Inflammatory macrophage treated with lipopolysaccharide for 4 hours (primary cell): ENCODE measurements at regions not wholly inside any gene's neighbourhood (a gene's known extent, or its start where the extent isn't known, plus 50 kb on each side); places are given as distances from the start of the nearest gene placed in this dataset.
"Not testable (repeated sequence)": the region's sequence is repeated elsewhere in the genome, so short reads cannot be mapped to it uniquely, and the experiment has no call there.

Experiments used
- DNase-seq: peaks from one replicate; pipeline ENCODE4 v3.0.0-alpha.2; 2020

DNA sequence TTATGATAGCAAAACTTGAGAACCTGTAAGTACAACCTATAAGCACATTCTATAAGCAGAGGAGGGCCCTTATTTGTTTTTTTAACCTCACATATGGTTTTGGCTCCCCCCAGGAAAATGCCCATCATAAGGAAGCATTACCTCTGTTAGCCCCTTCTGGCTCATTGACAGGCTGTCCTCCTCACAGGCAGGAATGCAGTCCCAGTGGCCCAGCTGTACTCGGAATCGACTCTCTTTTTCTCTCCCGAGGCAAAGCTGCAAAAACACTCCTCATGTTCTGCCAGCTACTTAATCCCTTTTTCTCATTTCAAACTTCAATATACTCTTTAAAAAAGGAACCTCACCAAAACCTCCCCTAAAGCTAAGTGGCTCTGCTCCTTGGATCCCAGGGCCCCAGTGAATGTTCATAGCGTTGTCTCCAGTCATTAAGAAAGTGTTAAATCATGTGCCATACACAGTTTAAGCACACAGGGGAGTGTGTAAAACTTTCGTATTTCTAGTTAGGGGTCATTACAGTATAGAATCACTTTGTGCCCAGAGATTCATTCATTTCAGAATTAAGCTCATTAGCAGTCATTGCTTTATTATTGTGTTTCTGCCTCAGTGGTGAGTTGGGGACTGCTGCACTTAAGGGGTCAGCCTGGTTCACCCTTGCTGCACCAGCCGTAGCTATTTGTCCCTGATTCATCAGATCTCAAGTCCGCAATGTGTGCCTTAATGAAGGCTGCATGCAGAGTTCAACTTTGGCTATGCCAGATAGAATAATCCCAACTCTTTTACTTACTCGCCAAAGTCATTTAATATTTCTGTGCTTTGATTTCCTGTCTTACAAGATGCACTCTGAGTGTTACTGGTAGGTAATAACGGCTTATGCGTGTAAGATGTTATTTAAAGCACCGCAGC, 57.6 kb downstream of the JRKL start:
- DNase-seq, result no peak

DNA sequence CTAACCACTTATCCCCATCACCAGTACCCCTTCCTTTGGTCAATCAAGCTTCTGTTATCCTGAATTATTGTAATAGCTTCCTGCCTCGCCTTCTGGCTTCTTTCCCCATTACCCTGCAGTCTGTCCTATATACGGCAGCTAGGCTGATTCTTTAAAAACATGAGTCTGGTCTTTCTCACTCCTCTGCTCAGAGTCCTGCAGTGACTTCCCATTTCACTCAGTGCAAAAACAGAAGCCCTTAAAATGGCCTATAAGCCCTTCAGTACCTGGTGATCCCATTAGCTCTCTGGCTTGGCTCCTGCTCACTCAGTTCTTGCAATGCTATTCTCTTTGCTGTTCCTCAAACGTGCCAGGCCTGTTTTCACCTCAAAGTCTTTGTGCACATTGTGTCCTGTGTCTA, 58.4 kb downstream of the JRKL start:
- no peak for DNase-seq

DNA sequence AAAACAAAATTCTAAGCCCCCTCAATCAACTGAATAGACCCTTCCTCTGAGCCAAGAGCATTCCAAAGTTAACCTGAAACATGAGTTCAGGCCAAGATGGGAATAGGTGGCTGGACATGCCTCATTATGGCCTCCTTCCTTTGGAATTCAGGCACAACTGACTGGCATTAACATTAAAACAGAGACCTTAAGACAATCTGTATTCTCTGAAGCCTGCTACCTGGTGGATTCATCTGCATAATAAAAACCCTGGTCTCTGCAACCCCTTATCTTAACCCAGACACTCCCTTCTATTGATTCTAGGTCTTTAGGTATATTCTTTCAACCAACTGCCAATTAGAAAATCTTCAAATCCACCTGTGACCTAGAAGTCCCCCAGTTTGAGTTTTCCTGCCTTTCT, 66.3 kb downstream of the JRKL start:
- DNase-seq, result no peak

DNA sequence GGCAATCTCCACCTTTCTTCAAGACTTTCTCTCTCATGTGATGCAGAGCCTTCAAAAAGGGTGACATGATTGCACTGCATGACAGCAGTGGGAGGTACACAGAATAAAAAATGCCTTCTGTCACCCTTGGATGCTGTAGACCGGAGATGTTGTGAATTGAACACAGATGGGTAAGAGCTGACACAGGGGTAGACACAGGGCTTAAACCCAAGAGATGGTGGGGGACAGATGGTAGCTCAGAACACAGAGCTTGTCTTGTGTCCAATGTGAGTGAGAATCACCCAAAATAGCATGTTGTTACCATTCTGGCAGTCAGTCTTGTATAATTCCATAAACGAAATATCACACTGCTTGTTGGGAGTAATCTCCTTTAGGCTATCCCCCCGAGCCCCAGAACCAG, 69.9 kb downstream of the JRKL start:
- DNase-seq, result no peak

DNA sequence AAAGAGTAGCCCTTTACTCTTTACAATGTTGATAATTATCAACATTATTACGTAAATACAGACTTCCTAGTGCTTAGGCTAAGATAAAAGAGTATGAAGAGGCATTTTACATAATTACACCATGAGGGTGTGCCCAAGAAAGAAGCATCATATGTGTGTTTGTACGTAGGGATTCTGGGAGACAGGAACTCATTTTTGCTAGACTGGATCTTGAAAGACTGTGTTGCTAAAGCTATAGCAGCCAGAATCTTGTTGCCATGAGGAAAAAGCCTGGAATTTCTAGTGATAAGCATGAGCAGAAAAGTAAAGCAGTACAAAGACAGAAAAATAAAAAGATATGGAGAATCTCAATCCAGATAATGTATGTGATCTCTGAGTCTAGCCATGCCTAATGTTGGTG, 72.1 kb downstream of the JRKL start:
- DNase-seq, result no peak

DNA sequence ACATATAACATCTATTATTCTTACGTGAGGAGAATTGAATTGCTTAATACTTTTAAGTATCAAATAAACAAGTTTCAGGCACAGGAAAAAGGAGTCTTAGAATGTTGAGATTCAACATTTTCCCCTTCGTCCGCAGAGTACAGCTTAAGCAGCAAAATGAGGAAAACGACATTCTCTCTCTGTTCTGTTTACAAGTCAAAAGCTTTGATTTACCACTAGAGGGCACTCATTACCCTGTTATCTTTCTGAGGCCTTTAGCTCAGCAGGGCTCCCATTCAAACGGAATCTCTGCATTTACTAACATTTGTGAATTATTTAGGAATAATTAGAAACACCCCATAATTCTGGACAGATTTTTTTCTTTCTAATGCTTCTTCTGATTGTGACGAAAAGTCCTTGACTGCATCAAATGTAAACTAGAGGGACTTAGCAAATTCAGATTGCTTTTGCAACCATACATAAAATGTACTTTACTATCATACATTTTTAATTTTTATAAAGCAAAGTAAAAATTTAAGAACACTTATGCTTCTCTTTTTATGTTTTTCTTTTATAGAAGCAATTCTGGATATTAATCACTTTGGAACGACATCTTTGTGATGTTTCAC, 75.0 kb downstream of the JRKL start:
- peak; percentile 64 for DNase-seq

DNA sequence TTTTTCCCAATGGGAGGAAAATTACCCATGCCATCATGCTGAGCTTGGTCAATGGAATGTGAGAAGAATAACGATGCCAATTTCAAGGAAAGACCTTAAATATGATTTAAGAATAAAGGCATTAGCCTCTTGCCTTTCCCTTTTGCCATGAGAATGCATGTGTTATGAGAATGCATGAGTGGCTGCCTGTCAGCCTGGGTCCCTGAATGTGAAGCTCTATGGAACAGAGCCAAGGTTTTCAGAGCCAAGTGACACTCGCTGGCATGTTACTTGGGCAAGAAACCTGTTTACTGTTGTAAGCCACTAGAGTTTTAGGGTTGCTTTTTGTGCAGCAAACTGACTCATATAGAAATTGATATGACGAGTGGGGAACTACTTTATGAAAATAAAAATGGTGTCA, 75.7 kb downstream of the JRKL start:
- DNase-seq, result no peak

DNA sequence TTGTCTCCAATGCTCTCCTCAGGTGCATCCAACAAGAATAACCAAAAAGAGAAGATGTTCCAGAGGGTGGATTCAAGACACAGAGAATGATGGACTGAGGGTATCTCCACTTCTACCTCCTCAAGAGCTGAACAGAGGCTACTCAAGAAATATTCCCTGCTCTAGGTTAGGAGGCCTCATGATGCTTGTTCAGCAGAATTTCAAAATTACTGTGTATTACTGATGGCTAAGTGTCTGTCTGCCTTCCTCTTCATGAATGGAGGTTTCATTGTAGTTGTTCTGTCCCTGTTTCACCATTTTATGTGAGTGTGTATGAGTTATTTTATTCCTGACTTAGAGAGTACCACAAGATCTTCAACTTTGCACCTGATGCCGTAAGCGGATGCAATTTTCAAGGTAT, 76.8 kb downstream of the JRKL start:
- no peak for DNase-seq

DNA sequence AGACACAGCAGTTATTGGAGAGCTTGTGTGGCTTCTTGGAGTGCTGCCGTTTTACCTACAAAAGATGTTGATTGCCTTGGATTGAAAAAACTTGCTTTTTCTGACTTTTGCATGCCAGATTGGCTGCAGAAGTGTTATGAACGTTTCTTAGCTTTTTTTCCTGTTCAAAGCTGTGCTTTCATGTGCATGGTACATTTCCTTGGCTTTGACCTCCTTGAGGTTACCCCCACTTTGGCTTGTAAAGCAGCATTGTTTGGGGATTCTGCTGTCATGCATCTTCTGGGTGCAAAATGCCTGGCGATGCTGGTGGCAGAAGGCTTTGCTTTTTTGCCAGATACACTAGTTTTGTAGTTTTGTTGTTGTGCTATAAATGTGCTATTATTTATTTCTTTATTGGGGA, 80.0 kb downstream of the JRKL start:
- no peak for DNase-seq

DNA sequence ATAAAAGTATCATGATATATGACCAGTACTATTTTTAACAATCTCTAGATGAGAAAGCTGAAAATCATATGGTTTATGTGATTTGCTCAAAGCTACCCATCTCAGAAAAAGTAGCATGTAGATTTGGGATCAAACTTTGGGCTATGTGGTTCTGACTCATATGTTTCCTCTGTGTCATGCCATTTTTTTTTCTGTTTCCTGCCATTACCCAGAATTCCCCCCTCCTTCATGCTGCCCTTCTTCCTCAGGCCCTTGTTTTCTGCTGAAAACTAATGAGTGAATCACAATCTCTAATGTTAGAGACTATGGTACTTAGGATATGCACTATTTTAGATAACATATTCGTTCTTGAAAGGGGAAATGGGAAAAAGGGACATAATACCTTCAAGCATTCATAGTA, 80.7 kb downstream of the JRKL start:
- no peak for DNase-seq

DNA sequence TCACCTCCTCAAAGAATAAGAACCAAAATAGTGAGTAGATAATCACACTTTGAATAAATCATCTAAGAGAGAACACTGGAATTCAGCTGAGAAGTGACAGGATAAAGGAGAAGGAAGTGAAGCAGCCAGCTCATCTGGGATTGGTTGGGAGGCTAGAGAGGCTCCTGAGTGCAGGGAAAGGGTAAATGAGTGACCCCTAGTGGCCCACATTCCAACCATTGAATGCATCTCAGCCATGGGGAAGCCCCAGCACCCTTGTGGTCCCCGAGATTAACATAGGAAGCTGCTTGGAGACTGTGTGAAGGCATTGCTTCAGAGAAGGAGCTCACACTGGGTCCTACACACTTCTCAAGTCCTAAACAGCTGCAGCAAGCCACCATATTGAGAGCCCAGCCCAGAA, 82.3 kb downstream of the JRKL start:
- no peak for DNase-seq

DNA sequence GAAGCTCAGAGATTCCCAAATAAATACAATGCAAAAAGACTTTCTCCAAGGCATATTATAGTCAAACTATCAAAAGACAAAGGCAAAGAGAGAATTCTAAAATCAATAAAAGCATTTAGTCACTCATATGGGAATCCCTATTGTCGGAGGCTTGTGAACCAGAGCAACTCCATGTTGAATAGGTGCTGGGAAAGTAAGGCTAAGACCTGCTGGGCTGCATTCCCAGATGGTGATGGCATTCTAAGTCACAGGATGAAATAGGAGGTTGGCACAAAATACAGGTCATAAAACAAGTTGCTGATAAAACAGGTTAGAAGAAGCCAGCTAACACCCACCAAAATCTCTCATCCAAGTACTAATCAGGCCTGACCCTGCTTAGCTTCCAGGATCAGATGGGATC, 84.5 kb downstream of the JRKL start:
- DNase-seq, result no peak

DNA sequence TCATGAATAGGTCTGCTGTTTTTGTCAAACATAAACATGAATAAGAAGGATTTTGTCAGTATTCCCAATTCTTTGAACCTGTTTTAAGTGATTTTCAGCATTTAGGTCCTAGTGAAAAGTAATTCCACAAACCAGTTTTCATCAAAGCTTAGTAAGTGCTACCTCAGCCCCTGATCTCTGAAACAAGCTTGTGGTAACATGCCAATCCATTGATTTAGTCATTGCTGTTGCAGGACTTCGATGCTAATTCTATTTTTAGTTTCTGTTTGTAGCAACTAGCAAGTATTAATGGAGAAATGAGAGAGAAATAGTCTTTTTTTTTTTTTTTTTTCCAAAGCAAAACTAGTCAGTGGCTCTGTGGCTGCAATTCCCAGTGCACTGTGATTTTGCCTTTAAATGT, 91.4 kb downstream of the JRKL start:
- no peak for DNase-seq

DNA sequence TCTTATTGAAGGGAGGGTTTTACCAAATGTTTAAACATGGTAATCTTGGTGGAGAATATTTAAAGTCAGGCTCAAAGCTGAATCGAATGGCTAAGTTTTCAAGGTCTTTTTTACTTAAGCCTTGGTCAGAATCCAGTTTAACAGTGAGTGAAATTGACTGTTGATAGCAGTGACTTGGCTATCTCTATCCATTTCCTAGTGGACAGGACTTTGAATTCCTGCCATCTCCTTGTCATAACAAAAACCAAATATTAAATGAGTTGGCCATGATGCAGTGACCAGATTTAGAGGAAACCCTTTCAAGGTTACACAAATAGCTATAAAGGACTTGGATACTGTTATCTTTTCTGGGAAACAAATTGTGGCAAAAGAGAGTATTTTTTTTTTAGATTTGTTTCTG, 92.0 kb downstream of the JRKL start:
- DNase-seq, result no peak

DNA sequence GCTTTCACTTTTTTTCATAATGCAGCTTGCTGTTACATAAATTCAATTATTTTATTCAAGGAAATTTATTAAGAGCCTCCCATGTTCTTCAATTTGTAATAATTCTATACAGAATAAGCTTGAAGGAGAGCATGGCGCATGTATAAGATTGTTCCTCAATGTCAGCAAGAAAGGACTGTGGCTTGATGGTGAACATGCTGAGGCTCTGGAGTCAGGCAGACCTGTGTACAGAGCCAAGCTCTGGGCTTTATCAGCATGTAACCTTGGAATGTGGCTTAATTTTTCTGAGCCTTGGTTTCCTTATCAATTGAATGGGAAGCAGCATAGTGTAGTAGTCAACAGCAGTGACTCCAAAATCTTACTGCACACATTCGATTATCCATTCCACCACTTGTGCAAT, 92.4 kb downstream of the JRKL start:
- no peak for DNase-seq

DNA sequence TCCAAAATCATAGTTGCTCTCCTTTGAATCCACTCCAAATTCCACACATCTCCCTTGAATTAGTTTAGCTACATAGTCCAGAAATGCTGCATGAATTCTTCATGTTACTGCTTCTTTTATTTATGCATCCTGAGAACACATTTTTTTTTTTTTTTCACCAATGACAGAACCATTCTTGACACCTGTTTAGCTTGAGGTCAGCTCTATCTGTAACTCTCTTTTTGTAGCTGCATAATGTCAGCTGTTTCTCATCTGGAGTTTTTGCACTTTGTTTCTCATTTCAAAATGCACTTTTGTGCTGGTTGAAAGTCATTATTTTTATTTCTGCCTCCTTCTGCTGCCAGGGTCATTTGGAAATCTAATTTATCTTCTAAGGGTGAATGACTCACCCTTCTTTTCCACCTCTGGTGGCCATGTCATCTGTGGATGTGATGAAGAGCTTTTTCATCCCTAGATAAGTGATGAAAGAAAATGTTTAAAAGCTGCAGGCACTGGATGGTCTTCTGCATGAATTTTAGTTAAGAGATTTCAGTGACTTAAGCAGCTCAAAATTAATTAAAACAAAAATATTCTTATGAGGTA, 93.7 kb downstream of the JRKL start:
- no peak for DNase-seq

DNA sequence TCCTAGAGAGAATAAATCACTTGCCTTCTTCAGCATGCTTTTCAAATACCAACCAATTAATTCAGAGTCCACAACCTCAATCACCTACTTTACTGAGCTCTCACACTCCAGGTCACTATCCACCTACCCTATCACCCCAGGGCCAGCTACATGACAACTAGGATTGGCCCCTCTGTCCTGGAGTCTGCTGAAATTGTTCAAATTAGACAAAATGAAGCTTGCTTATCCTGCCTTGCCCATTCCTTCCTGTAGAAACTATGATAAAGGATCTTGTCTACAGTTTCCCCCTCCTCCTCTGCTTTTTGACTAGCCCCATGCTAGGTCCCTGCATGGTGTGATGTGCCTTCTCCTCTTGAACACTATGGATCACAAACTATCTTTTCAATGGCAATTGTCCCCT, 94.5 kb downstream of the JRKL start:
- DNase-seq, result no peak

DNA sequence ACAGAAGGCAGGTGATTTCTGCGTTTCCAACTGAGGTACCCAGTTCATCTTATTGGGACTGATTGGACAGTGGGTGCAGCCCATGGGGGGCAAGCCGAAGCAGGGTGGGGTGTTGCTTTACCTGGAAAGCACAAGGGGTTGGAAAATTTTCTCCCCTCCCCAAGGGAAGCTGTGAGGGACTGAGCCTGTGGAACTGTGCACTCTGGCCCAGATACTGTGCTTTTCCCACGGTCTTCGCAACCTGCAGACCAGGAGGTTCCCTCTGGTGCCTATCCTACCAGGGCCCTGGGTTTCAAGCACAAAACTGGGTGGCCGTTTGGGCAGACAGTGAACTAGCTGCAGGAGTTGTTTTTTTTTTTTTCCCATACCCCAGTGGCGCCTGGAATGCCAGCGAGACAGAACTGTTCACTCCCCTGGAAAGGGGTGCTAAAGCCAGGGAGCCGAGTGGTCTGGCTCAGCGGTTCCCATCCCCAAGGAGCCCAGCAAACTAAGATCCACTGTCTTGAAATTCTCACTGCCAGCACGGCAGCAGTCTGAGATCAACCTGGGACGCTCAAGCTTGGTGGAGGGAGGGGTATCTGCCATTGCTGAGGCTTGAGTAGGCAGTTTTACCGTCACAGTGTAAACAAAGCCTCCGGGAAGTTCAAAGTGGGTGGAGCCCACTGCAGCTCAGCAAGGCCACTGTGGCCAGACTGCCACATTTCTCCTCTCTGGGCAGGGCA, 97.2 kb downstream of the JRKL start:
- DNase-seq, result no peak

DNA sequence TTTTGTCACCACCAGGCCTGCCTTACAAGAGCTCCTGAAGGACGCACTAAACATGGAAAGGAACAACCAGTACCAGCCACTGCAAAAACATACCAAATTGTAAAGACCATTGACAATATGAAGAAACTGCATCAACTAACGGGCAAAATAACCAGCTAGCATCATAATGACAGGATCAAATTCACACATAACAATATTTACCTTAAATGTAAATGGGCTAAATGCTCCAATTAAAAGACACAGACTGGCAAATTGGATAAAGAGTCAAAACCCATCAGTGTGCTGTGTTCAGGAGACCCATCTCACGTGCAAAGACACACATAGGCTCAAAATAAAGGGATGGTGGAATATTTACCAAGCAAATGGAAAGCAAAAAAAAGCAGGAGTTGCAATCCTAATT, 99.1 kb downstream of the JRKL start:
- not testable (repeated sequence) for DNase-seq

DNA sequence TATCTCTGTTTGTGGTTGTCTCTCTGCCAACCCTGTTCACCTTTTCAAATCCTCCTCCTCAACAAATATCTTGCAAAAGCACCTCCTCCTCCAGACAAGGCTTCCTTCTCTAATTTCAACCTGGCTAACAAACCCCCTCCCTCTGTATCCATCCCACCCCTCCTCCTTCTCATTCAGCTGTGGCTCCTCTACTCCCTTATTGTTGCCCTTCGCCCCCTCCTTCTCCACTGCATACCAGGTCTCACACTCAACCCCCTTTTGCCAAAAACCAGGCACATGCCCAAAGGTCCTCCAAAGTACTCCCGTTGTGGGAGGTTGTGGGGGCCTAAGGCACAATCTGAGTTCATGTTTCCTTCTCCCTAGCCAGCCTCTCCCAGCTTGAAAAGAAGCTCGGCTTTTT, 110.6 kb downstream of the JRKL start:
- no peak for DNase-seq

DNA sequence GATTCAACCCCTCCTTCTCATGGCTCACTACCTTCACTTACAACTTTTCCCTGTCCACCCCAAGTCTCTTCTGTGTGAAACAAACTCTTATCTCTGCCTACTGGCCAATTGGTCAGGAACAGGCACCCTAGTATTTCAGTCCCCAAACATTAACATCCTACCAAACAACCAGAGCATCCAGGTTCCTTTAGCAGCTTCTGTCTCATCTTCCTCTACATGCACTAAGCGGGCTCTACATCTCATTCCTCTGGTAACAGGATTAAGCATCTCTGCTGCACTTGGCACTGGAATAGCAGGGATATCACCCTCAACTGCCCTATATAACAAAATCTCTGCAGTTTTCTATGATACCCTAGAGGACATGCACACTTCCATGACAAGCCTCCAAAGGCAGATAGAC, 116.2 kb downstream of the JRKL start:
- no peak for DNase-seq

DNA sequence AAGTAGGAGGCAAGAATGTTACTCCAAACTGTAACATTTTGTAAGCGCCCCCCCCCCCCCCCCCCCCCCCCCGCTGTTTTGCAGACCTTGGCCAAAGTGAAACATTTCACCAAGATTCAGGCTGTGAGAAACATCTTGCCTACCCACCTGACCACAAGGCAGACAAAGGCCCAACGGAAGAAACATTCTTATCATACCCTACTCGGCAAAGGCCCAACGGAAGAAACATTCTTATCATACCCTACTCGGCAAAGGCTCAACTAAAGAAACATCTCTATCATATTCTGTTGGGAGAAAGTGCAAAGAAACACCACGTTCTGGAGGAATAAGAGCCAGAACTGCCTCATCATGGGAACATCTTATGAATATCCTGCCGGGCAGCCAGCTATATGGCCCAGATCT, 117.1 kb downstream of the JRKL start:
- no peak for DNase-seq

DNA sequence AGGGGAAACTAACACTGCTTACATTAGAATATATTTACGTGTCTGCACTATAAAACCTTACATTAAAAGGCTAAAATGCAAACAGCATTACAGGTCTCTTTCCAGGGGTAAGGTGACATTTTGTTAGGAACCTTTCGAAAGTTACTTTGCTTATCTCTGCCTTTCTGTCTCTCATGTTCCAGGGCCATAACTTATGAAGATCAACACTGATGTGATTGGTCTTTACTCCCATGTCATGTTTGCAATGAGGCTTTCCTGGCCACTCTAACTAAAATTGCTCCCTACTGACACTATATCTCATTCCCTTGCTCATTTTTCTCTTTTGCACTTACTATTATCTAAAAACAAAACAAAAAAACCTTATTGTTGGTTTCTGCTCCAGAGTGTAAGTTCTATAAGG, 119.0 kb downstream of the JRKL start:
- no peak for DNase-seq

DNA sequence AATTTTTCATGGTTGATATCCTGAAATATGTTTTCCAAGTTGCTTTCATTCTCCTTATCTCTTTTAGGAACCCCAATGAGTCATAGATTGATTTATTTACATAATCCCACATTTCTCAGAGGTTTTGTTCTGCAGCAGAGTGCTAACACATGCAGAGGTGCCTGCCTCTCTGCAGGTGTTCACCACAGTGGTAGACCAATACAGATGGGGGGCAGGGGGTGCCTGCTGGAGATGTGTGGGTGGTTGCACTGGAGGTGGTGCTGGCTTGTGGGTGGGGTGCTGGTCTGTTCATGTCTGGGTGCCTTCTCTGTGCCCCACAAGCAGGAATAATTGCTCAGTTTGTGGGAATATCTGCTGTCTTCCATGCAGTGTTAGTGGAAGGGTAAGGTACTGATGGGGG, 131.1 kb downstream of the JRKL start:
- no peak for DNase-seq
